HG03159 (cell line): ENCODE measurements at regions not wholly inside any gene's neighbourhood (a gene's known extent, or its start where the extent isn't known, plus 50 kb on each side); places are given as distances from the start of the nearest gene placed in this dataset.
"Not testable (repeated sequence)": the region's sequence is repeated elsewhere in the genome, so short reads cannot be mapped to it uniquely, and the experiment has no call there.

Source experiments
- ATAC-seq: cut with Tn5 transposase; IDR thresholded peaks from one replicate; pipeline ENCODE4 v1.9.1; 2021; ENCODE audit warnings: mild to moderate bottlenecking, moderate library complexity; ENCODE audit not compliant: unreplicated experiment

DNA sequence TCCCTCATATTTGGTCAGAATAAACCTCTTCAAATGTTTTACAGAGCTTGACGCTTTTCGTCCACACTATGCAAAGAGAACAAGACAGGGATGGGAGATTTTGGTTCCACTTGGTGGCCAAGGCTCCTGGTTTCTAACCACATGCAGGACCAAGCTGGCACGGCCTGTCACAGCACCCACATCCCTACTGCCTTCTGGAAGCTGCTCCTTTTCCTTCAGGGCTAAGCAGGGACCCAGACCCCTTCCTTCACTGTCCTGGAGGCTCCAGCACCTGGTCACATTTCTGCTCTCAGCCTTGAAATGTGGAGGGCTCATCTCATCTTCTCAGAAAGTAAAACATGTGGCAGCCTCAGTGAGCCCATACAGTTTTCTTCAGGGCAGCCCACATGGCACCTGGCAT lies 50.4 kb upstream of the ARHGEF7 start:
- no peak for ATAC-seq

DNA sequence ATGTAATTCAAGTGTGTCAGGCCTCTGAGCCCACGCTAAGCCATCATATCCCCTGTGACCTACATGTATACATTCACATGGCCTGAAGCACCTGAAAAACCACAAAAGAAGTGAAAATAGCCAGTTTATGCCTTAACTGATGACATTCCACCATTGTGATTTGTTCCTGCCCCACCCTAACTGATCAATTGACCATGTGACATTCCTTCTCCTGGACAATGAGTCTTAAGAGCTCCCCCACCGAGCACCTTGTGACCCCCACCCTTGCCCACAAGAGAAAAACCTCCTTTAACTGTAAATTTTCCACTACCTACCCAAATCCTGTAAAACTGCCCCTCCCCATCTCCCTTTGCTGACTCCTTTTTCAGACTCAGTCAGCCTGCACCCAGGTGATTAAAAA lies 52.1 kb upstream of the ARHGEF7 start:
- no peak for ATAC-seq

DNA sequence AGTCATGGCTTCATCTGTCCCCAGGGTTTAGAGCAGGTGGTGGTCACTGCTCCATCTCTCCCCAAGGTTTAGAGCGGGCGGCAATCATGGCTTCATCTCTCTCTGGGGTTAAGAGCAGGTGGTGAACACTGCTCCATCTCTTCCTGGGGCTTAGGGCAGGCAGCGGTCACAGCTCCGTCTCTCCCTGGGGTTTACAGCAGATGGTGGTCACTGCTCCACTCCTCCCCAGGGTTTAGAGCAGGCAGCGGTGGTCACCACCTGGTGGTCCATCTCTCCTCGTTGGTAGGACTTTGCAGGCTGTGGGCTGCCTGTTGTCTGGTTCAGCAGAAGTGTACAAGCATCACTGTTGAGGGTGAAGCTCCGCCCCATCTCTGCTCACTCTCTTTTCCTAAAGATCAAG lies 52.8 kb upstream of the ARHGEF7 start:
- ATAC-seq: no peak

DNA sequence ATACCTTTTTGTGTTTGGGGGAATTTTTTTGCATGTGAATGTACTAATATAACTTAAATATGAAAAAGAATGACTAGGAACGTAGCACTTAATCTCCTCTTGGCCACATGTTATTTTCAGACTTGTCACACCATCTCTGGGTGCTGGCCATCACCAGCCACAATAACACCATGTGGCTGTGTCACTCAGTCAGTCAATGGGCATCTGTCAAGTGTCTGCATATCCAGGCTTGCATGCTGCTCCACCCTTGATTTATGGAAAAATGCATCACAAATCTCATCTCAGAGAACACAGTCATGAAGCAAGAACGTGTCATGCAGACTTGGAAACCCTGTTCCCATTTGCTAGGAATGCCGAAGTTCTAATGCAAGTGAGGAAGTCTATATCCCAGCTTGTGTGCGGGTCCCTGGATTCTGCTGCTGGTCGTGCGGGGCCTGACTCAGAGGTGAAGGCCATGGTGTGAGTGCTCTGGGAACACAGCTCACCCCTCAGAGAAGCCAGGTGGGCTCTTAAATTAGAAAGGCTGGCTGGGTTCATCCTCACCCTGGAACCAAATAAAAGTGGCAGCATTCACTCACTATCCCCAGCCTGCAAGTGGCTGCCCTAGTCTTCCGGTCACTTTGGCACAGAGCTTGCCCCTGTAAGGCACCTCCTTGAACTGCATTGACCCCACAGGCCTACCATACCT lies 53.6 kb upstream of the ARHGEF7 start:
- no peak for ATAC-seq

DNA sequence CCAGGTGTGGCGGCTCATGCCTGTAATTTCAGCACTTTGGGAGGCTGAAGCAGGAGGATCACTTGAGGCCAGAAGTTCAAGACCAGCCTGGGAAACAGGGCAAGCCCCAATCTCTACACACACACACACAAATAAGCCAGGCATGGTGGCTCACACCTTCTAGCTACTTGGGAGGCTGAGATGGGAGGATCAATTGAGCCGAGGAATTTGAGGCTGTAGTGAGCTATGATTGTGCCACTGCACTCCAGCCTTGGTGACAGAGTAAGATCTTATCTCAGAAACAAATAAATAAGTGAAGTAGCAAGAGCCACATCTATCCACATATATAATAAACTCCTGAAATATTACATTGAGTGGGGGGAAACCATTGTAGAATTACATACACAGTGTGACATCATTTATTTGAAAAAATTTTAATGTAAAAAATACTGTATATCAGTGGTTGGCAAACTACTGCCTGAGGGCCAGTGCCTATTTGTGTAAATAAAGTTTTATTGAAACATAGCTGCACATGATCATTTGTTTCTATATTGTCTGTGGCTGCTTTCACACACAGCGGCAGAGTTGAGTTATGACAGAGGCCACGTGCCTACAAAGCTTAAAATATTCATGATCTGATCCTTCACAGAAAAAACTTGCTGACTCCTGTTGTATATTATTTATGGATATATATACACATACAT lies 54.7 kb upstream of the ARHGEF7 start:
- ATAC-seq: no peak

DNA sequence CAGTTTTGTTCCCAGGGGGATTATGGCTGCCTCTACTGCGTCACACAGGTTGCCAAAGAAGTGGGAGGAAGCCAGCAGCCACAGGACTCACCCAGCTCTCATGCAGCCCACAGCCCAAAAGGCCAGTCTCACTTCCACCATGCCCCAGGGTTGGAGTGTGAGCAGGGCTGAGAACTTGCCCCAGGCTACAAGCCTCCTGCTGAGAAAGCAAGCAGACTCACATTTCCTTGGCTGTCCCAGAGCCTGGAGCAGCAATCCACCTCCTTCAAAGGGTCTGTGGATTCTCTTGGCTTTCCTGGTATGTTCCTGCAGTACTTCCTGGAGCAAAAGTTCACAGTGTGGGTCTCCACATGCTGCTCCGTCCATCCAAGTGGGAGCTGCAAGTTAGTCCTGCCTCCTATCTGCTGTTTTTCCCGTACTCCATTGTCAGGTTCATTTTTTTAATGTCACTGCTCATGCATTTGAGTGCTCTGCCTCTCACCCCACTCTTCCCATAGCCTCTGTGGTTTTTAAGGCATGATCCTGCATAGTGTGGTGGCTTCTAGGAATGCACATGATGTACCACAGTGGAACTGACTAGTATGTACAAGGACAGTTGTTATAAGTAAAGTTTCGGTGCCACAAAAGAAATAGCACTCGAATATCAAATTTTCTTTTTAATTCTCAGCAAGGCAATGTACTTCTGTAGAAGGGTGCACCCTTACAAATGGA lies 56.2 kb upstream of the ARHGEF7 start:
- ATAC-seq: no peak

DNA sequence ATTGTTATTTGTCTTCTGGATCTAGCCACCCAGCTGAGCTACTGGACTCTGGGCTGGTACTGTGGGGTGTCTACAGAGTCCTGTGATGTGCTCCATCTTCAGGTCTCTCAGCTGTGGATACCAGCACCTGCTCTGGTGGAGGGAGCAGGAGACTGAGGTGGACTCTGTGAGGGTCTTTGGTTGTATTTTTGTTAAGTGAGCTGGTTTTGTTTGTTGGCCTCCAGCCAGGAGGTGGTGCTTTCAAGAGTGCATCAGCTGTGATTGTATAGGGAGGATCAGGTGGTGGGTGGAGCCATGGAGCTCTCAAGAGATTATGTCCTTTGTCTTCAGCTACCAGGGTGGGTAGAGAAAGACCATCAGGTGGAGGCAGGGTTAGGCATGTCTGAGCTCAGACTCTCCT lies 56.8 kb upstream of the ARHGEF7 start:
- ATAC-seq: not testable (repeated sequence)

DNA sequence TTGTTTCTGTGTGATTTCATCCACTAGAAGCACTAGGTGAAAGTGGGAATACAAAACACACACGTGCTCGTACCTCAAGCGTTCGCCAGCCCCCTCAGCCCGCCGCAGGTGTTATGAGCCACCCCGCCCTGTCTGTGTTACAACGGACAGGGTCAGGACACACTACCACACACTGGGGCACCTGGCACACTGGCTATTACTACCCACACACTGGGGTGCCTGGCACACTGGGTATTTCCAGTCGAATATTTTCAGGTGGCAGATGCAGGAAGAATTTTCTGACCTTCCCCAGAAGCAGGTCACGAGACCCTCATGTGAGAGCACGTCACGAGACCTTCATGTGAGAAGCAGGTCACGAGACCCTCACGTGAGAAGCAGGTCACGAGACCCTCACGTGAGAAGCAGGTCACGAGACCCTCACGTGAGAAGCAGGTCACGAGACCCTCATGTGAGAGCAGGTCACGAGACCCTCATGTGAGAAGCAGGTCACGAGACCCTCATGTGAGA lies 63.3 kb upstream of the ARHGEF7 start:
- ATAC-seq: not testable (repeated sequence)

DNA sequence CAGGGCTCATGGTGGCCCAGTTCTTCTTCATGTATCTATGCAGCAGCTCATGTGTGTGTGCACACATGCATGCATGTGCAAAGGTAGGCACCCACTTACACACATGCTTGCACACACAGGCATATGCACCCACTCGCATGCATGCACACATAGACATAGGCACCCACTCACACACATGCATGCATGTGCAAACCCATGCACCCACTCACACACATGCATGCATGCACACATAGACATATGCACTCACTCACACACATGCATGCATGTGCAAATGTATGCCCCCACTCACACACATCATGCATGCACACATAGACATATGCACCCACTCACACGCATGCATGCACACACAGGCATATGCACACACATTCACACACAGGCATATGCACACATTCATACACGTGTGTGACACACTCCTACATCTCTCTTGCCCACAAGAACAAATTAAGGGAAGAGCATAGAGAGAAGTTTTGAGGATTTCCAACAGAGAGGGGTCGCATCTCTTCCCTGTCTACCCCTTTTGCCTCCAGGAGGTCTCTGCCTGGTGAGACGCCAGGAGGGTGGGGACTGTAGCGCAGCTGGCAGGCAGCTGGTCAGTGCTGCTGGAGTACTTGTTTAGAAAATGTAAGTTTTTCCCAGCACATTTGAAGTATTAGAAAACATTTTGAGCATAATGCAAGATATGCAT lies 63.9 kb upstream of the ARHGEF7 start:
- ATAC-seq: no peak

DNA sequence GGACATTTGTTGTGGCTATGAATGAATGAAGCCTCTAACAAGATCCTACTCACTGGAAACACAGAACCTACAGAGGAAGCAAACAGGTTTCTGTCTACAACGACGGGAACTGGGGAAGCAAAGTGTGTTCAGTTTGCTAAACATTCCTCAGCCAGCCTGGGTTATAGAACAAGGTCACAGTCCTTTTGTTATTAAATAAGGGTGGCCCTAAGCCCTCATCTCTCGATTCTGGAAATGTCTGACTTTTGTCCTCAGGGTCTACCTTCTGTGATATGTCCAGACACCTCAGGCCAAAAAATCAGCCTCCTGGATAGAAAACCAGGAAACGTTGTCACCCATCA lies 64.6 kb upstream of the ARHGEF7 start:
- ATAC-seq: no peak

DNA sequence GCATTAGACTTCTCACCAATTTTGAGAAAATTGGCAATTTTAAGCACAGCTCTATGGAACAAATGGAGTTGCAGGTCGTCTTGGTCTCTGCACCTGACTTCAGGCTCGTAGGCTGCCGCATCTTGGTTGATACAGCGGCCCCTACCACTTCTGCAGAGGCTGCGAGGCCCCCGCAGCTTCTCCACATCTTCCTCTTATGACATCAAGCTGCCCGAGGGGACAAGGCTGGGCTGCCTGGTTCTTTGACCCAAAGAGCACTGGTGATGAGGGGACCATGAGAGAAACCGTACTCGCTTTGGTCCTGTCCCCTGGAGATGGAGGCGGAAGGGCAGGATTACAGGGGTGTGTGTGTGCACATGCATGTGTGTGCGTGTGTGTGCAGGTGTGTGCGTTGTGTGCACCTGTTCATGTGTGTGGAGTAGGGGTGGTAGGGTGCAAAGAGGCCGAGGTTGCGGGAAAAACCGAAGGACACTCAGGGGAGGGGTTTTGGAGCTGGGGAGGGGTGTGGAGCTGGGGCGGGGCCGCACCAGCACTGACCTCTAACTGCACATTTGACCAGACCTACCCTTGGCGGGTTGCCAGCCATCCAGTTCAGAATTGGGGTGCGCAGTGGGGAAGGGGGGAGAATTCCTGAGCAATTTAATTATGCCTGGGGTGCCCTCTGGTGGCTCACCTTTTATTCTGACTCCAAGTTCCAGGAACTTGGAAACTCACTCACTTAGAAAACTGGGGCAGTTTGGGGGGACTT lies 65.1 kb upstream of the ARHGEF7 start:
- no peak for ATAC-seq

DNA sequence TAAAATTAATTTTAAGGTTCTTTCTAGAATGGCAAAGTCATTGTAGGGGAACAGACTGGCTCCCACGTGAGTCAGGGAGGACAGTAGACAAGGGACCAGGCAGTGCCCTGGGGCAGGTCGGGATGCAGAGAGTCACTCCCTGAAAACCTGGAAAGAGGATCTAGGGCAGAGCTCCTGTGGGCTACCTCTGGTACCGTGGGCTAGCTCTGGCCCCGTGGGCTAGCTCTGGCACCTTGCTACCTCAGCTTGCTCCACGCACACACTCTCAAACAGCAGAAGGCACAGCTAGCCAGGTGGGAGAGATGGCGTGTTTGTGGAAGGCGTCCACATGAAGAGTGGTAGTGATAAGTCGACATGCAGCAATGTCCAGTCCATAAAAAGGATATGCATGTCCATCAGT lies 66.7 kb upstream of the ARHGEF7 start:
- no peak for ATAC-seq

DNA sequence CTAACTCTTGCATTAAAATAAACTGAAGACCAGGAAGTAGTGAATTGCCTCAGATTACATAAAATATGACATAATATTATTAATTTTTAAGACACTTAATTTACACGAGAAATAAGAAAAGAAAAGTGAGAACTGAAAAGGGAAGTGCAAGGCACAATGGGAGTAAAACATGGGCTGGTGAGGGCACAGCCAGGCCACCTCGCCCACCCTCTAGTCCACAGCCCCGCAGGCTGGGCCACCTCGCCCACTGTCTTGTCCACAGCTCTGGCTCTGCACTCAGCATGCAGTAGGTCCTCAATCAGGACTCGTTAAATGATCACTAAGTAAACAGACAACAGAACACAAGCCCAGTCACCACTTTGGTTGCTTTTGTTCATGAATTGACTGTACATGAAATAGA lies 67.8 kb upstream of the ARHGEF7 start:
- no peak for ATAC-seq

DNA sequence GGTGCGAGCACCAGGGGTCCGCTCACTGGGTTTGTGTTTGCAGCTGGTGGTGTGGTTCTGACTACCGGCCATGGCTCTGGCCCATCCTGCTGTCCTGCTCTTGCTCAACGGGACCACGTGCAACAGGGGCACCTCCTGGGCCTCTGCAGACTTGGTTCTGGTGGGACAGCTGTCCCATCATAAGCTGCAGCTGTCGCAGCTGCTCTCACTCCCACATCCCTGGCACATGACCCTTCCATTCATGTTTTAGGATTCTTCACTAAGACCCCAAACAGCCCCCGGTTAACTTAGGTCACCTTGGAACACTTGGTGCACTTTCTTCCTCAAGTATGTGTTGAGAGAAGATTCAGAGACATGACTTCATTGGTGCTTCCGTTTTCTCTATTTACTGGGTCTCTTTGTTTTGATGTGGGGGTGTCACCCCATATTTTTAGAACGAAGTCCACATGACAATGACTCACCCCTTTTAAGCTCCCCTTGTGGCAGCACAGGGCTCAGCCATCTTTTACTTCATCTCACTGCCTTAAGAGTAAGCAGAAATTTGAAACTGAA lies 68.4 kb upstream of the ARHGEF7 start:
- peak; percentile 73 for ATAC-seq

DNA sequence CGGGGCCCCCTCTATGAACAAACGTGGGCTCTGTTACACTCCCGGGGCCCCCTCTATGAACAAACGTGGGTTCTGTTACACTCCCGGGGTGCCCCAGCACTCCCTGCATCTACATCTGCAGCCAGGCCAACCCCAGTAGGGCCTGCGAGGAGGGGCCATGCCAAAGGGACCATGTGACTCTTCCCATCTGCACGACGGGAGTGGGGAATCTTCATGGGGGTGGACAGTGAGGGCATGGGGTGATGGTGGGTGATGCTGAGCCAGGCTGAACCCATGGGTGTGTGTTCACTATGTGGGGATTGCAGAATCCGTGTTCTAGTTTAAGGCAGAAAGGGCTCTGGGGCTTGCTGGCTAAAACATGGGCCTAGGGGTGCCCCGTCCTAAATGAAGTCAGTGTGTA lies 69.9 kb upstream of the ARHGEF7 start:
- no peak for ATAC-seq

DNA sequence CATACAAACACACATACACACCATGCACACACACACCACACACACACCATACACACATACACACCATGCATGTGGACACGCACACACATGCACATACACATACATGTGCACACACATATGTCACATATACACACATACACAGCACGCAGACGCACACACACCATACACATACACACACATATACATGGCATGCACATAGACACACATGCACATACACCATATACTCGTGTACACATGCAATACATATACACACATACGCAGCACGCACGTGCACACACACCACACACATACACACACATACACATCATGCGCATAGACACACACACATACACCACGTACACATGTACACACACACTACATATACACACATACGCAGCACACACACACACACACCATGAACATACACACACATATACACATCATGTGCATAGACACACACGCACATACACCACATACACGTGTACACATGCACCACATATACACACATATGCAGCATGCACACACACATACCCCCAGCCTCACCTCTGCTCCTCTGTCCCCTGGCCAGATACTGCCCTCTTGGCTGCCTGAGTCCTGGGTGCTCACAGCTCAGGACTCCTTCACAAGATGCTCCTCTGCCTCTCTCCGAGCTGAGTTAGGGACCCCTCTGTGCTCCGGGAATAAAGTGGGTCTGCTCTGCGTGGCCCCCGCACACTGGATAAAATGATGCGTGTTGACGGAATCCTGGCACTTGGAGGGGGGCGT lies 70.9 kb upstream of the ARHGEF7 start:
- no peak for ATAC-seq

DNA sequence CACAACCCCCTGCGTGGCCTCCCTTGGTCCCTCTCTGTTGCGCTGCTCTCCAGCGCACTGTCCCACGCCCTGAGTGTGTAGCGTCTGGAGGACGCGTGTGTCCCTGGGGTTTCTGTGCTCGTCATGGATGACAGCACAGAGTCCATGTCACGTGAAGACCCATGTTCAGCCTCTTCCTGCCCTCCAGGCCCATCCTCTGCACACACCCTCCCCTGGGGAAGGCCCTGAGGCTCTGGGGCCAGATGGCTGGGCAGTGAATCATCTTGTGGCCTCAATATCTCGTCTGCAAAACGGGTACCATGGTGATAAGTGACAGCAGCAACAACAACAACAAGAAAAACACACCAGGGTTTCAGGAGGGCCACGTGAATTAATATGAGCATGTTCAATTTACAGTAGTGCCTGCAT lies 71.5 kb upstream of the ARHGEF7 start:
- no peak for ATAC-seq

DNA sequence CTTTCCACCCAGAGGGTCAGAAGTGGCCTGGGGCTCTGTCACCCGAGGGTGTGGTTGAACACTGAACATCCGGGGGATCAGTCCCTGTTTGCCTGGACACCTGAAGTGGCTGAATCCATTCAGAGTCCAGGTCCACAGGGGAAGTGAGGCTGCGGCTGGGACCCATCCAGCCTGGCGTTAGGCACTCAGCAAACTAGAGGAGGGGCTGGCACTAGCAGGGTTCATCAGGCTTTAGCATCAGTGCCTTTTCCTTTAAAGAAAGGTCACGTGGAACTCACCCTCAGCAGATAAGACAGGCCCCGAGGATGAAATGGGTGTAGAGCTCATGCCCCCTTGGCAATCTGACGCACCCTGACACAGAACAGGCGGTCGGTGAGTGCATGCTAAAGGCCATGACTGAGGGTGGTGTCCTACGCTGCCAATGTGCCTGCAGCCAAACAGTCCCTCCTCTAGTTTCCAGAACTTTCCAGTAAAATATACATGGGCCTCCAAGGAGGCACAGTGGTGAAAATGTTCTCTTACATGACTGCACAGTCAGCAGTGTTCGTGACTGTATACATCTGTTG lies 72.4 kb upstream of the ARHGEF7 start:
- no peak for ATAC-seq

DNA sequence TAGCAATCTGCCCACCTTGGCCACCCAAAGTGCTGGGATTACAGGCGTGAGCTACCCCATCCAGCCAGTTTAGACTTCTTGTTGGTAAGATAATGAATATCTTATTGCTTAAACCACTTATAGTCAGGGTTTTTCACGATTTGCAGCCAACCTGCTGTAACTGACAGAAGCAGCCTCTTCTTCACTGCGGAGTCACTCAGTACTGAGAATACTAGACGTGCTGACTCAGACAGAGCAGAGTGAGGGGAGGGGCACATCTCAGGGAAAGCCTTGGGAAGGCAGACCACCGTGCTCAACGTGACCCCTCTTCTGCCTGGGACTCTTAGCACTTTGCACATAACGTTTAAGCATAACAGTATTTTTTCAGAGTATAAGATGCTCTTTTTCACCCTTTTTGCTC lies 74.3 kb upstream of the ARHGEF7 start:
- no peak for ATAC-seq

DNA sequence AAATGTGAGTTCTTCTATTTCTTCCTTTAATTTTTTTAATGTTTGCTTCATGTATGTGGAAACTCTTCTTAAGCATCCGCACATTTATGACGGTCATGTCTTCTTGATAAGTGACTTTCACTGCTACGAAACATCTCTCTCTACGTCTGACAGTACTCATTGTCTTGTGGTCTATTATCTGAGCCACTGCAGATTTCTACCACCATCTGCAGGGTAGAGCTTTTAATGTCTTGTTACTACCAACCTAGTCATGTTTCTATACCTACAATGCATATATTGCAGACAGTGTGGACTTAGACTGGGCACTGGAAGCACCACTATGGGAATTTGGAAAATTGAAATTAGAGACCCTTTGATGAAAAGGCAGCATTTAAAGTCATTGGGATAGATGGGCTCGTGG lies 75.4 kb upstream of the ARHGEF7 start:
- no peak for ATAC-seq
